ENCODE measurements at regions not wholly inside any gene's neighbourhood (a gene's known extent, or its start where the extent isn't known, plus 50 kb on each side); places are given as distances from the start of the nearest gene placed in this dataset.

DNA sequence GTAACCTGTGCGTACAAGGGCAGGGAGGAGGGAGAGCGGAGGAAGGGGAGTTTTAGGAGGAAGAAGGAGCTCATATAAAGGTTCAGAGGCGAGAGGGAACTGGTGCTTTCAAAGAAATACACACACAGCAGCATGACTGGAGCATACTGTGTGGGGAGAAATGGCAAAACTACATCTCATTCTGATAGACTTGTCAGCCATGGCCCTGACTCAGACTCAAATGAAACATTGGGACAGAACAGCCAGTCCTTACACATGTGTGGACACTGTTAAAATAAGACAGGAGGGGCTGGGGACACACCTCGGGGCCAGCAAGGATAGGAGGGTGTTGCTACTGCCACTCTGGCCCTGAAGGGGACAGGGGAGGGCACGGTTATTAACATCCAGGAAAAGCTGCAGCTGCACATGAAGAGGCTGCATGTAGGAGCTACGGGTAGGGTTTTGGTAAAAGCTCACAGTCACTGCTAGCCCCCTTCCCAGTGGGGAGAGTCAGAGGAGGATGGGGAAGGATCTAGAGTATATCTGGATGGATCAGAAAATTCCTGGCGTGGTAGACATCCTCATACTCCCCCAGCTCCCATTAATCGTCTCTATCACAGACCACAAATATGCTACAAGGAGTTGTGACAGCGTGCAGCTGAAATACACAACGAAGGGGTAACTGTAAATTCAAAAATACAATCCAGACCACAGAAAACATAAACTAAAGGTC lies 110.5 kb downstream of the GATA6 start:
- Histone ChIP-seq H3K14ac (ENCODE audit: insufficient read depth, low read length) (no peak overlapping the region), H2BK5ac (ENCODE audit: insufficient read length, low read length) (no peak overlapping the region), H3K79me1 (ENCODE audit: insufficient read depth, low read depth, low read length, poor library complexity, severe bottlenecking) (no peaks in the 10 kb centered on the region), H3K79me2 (ENCODE audit: insufficient read depth, low read length) (no peaks in the 10 kb centered on the region), H3K9ac (ENCODE audit: extremely low read depth, insufficient read length, low read length) (no peak overlapping the region), H4K20me1 (ENCODE audit: control insufficient read depth, insufficient read depth, insufficient read length) (no peaks in the 10 kb centered on the region), H2AK5ac (ENCODE audit: insufficient read length, low read length) (no peak overlapping the region), H3K27ac (ENCODE audit: insufficient read length, low read depth, low read length) (no peak overlapping the region), H2BK12ac (ENCODE audit: insufficient read length, low read depth, low read length) (no peak overlapping the region), H3K4me1 (ENCODE audit: insufficient read depth, low read length) (no peaks in the 10 kb centered on the region), H2BK20ac (ENCODE audit: low read depth, low read length, poor library complexity, severe bottlenecking) (no peak overlapping the region), H2BK15ac (ENCODE audit: low read depth, low read length) (no peak overlapping the region), H3K9me3 (ENCODE audit: control insufficient read depth, low read depth, low read length) (no peaks in the 10 kb centered on the region), H3T11ph (ENCODE audit: low read length) (no peak overlapping the region), H3K23ac (ENCODE audit: insufficient read length, low read depth, low read length) (no peak overlapping the region), H3K27me3 (ENCODE audit: insufficient read depth, low read length) (no peaks in the 10 kb centered on the region), H3K23me2 (ENCODE audit: insufficient read length, low read depth, low read length, poor library complexity, severe bottlenecking) (no peaks in the 10 kb centered on the region), H4K91ac (ENCODE audit: insufficient read length, low read depth, low read length) (no peak overlapping the region), H3K18ac (ENCODE audit: insufficient read length, low read depth, low read length) (no peak overlapping the region), H3K4ac (ENCODE audit: low read depth, low read length) (no peak overlapping the region), H3K4me2 (ENCODE audit: insufficient read depth, insufficient read length, low read length) (no peak overlapping the region), H4K5ac (ENCODE audit: insufficient read length, low read depth, low read length) (no peak overlapping the region), H2BK120ac (ENCODE audit: low read depth, low read length, poor library complexity, severe bottlenecking) (no peak overlapping the region), H3K56ac (ENCODE audit: insufficient read length, low read depth, low read length) (no peak overlapping the region), H2AFZ (ENCODE audit: low read length) (no peak overlapping the region), H4K8ac (replicated peaks; ENCODE audit: insufficient read length, low read depth, low read length) (no peak overlapping the region)
- TF ChIP-seq CTCF (conservative IDR thresholded peaks at IDR 0.05): no peak
- no peak overlapping the region; a peak in 1 of 7 replicates for H3K27ac Mint-ChIP-seq
- H3K9me3 Mint-ChIP-seq: no peaks in the 10 kb centered on the region
- no CpG with 5 or more reads among the region's 10 CpGs for WGBS (ENCODE audit: extremely low coverage, insufficient read length, low lambda C conversion rate)
- H3K4me3 Mint-ChIP-seq: no peak overlapping the region
- 0 out of 4 replicates have a peak, but pooled peaks cover 0 to 4% of the 10 kb centered on the region in 2 experiments for H3K4me1 Mint-ChIP-seq
- no peaks in the 10 kb centered on the region for H3K36me3 Mint-ChIP-seq (ENCODE audit: insufficient read depth in 1 of 3, low read depth in 3 of 3)
- no peak for DNase-seq
- H3K27me3 Mint-ChIP-seq (ENCODE audit: low read depth): peaks cover 5% of the 10 kb centered on the region; the same call in 1 of the 2 replicates
